ENCODE measurements at regions not wholly inside any gene's neighbourhood (a gene's known extent, or its start where the extent isn't known, plus 50 kb on each side); places are given as distances from the start of the nearest gene placed in this dataset.

DNA sequence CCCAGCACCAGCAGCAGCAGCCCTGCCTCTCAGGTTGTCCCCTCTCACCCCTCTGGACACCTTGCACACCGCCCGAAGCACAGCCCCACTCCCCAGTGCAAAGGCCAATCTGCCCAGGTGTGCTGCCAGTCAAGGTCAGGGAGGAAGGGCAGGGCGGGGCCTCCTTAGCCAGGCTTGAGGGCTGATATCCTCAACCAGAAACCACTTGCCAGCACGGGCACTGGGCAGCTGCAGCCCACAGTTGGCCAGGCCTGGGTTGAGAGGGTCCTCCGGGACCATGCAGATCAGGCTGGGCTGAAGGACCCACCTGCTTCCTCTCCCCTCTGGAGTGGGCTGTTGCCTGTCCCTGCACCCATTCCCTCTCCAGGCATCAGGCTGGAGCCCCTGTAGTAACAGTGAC is 588.3 kb downstream of the NPHP4 start:
- TF ChIP-seq ZNF317 (CRISPR knock-in tag; IDR thresholded peaks at IDR 0.05; ENCODE audit: borderline replicate concordance, low read depth) (no peak), NFE2L1 (CRISPR knock-in tag; IDR thresholded peaks at IDR 0.05) (no peak), CBFB (CRISPR knock-in tag; IDR thresholded peaks at IDR 0.05; ENCODE audit: low read depth) (no peak), E2F5 (CRISPR knock-in tag; IDR thresholded peaks at IDR 0.05) (no peak), HMGA2 (CRISPR knock-in tag; IDR thresholded peaks at IDR 0.05) (no peak), PREB (CRISPR knock-in tag; IDR thresholded peaks at IDR 0.05; ENCODE audit: borderline replicate concordance) (no peak)

Measured in WTC11 (cell line).